GM18868 (cell line): ENCODE measurements at regions not wholly inside any gene's neighbourhood (a gene's known extent, or its start where the extent isn't known, plus 50 kb on each side); places are given as distances from the start of the nearest gene placed in this dataset.

Experiments used
- ATAC-seq: cut with Tn5 transposase; IDR thresholded peaks from one replicate; pipeline ENCODE4 v1.9.1; 2021; ENCODE audit warnings: mild to moderate bottlenecking, moderate library complexity; ENCODE audit not compliant: unreplicated experiment

GRCh38 chr18:39990540-39990939, 1964.5 kb upstream of the PIK3C3 start:
- no peak for ATAC-seq

DNA sequence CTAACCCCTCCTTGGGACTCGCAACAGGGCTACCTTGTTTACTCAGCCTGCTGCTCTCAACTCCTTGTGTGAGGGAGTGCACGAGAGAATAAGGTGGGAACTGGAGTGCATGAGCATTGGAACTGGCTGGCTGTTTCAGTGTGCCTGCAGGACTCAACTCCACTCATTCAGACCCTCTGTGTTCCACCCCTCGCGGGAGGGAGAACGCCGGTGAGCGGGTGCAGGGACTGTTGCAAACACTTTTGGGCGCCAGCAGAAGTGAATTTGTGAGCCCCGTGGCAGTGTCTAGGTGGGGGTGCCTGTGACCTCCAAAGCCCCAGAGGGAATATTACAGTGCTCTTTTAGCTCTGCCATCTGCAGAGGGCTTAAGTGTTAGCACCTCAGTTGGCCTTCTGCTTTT, 1978.3 kb upstream of the PIK3C3 start:
- ATAC-seq, result no peak

DNA sequence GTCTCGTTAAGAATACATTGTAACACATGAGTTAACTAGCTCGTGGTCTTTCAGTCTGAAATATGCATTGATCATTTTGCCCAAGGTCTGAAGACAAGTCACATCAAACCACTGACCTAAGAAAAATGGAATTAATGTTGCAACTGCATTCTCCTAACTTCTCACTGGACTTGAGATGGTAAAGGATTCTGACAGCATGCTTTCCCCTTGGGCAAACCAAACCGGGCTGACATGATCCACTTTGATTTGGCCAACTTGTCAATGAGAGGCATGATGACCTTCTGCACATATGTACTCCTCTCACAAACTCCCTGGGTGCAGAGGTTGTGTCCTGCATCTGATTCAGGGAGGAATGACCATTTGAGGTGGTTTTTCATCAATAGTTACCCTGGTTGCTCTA, 1982.5 kb upstream of the PIK3C3 start:
- no peak for ATAC-seq

- ATAC-seq, result no peak
Measured at GRCh38 chr18:39969803-39970494, 1985.1 kb upstream of the PIK3C3 start.

DNA sequence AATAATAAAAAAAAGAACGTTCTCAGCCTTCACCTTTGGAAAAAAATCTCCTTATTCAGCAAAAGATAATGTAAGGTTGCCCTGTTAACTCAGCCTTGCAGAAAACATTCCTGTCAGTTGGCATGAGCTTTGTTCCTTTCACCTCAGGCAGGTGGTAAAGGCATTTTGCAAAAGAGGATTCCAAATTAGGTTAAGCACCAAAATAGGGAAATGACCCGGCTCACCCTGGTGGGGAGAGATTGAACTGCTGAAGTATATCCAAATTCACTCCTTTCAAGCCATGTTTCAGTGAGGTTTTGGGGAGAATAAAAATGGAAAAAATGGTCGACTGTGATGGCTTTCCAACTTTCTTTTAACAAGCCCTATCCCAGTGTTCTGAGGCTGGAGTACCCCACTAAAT, 1988.8 kb upstream of the PIK3C3 start:
- ATAC-seq, result no peak

DNA sequence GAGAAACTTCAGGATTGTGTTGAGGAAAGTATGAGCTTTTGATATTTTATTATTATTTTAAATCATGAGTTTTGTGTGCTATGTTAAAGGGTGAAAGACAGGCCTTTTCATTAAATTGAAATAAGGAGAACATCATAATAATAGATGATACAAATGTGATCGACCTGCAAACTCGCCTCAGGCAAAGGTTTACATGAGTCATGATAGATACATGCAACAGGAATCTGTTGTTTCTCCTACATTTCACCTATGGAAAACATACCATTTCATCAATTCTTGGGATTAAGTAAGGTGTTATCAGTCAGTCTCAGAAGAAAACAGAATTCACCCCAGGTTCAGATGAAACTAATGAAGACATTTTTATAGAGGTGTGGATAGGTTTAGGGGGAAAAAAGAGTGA, 1992.5 kb upstream of the PIK3C3 start:
- ATAC-seq, result no peak

GRCh38 chr18:39960550-39960949, 1994.5 kb upstream of the PIK3C3 start:
- no peak for ATAC-seq

DNA sequence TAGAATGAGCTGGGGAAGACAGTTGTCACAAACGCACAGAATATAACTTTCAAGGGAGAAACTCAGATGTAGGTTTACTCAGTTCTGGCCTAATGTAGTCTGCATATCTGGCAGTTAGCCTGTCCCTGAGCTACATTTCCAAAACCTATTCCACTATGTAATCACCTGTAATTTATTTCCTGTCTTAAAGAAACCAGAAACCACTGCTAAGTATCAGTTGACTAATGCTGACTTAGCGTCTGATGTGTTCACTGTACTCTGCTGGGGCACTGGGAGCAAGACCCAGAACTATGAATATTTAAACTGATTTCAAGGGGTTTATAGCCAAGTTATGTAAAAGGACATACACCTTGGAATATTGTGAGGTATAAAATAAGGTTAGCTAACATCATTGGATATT, 1995.2 kb upstream of the PIK3C3 start:
- ATAC-seq, result no peak

GRCh38 chr18:39958876-39959275, 1996.2 kb upstream of the PIK3C3 start:
- ATAC-seq, result no peak

DNA sequence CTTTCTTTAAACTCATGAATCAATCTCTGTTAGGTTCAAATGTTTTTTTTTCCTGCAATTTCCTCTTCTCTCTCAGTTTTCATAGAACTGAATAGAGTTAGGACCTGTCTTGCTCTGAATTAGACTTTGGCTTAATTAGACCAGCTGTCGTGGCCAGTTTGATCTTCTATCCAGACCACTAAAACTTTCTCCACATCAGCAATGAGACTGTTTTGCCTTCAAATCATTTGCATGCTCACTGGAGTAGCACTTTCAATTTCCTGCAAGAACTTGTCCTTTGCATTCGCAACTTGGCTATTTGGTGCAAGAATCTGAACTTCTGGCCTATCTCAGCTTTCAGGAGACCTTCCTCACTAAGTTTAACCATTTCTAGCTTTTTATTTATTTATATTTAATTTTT, 2002.2 kb upstream of the PIK3C3 start:
- ATAC-seq, result no peak

DNA sequence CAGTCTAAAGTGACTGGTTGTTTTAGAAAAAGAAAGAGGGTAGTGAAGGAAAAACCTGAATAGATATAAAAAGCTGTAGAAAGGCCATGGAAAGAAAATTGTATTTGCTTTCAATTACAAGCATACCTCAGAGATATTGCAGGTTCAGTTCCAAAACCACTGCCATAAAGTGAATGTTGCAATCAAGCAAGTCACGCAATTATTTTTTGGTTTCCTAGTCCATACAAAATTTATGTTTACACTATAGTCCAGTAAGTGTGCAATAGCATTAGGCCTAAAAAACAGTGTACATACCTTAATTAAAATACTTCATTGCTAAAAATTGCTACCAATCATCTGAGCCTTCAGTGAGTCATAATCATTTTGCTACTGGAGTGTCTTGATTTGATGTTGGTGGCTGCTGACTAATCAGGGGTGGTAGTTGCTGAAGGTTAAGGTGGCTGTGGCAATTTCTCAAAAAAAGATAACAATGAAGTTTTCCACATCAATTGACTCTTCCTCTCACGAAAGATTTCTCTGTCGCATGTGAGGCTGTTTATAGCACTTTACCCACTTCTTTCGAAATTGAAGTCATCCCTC, 2003.8 kb upstream of the PIK3C3 start:
- ATAC-seq, result no peak

DNA sequence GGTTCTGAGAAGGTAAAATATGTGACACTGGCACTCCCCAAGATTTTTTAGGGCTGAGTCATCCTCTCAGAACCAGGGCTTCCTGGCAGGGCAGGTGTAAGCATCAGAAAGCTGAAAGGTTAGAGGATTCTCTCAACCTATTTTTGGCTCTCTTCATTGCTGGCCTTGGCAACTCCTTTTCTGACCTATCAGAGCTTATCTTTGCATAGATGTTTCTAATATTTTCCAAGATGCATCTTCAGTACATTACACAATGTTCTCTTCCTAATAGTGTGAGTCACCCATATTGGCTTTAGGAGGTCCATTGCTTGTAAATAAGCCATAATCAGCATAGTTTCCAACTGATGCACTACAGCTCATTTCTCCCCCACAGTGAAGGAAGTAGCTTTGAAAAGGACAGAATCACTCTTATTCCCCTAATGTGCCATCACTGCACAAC, 2008.4 kb upstream of the PIK3C3 start:
- no peak for ATAC-seq

- no peak for ATAC-seq
Measured at GRCh38 chr18:39945076-39945475, 2010.0 kb upstream of the PIK3C3 start.

GRCh38 chr18:39942702-39943101, 2012.3 kb upstream of the PIK3C3 start:
- ATAC-seq, result no peak

- no peak for ATAC-seq
Measured at GRCh38 chr18:39938676-39939608, 2016.1 kb upstream of the PIK3C3 start.

DNA sequence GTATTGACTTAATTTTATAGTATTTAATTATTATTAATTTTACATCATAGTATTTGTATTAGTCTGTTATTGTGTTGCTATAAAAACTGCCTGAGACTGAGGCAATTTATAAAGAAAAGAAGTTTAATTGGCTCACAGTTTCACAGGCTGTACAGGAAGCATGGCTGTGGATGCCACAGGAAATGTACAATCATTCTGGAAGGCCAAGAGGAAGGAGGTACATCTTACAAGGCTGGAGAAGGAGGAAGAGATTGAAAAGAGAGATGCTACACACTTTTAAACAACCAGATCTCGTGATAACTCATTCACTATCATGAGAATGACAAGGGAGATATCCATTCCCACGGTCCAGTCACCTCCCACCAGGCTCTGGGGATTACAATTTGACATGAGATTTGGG, 2019.4 kb upstream of the PIK3C3 start:
- ATAC-seq, result no peak

DNA sequence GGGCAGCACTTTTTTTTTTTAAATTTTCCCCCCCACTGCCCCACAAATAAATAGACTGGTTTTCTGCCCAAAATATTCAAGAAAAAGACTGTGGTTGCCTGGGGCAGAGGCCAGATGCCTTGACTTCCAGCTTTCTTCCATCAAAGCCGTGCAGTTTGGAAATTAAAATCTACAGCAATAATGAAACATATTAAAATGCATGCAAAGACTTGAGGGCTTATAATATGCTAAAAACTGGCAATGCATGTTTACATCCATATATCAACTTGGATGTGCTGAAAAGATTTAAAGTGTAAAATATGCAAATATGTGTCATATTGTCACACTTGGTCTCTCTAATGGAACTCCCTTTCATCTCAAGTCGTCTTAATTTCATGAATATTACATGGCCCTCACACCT, 2036.2 kb upstream of the PIK3C3 start:
- ATAC-seq, result no peak

DNA sequence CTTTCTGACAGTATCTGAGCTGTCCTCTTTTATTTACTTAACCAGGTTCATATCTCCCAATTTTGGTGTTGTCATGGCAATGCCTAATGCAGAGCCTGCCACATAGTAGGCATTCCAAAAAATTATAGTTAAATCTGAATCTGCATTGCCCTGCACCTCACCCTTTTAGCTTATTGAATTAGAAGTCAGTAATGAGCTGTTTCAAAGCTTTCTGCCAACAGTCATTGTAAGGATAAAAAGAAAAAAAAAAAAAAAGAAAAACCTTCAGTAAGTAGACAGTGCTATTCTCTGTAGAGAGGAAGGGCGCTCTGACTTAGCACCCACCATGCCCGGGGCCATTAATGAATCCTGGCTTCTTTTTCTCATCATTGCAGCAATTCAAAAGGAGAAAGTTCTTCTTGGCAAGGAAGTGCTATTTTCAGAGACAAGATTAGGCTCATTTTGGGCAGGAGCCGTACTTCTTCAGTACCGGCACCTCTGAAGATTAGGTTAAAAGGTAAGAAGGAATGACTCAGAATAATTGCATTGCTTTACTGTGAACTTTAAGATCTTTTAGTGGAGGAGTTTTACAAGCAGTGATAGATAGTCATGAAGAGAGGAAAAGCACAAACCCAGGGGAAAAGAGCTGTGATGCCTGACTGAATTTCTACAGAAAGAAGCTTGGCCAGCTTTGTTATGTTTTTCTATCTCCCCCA, 2041.2 kb upstream of the PIK3C3 start:
- no peak for ATAC-seq

GRCh38 chr18:39911716-39912115, 2043.3 kb upstream of the PIK3C3 start:
- no peak for ATAC-seq

GRCh38 chr18:39909706-39910105, 2045.3 kb upstream of the PIK3C3 start:
- ATAC-seq, result no peak

DNA sequence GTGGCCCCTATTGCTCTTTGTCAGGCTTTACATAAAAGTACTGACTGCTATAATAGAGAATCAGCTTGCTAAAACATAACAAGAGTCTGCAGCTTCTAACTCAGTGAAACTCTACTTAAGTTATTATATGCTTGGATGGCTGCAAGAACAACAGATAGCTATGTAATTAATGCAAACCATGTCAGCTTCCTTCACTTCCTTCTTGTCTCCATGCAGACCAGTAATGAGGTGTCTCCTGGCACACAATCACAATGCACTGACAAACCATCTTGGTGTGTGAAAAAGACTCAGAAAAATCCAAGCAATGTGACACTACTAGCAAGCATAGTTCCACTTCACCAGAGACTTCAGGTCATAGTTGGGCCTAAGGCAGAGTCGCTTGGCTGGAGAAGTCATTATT, 2068.9 kb upstream of the PIK3C3 start:
- ATAC-seq, result no peak
